T-helper 2 cell treated with Interferon-gamma antibody and Interleukin-4, amounts not matched to agents 100 ng/mL and 5 ng/mL, for 36 hours (primary cell): ENCODE measurements at regions not wholly inside any gene's neighbourhood (a gene's known extent, or its start where the extent isn't known, plus 50 kb on each side); places are given as distances from the start of the nearest gene placed in this dataset.

Experiments
- intact Hi-C: fragments of 100-400 bp; cut with micrococcal nuclease; formaldehyde crosslinking; loops from one replicate; pipeline ENCODE4 v1.15.1; 2023

DNA sequence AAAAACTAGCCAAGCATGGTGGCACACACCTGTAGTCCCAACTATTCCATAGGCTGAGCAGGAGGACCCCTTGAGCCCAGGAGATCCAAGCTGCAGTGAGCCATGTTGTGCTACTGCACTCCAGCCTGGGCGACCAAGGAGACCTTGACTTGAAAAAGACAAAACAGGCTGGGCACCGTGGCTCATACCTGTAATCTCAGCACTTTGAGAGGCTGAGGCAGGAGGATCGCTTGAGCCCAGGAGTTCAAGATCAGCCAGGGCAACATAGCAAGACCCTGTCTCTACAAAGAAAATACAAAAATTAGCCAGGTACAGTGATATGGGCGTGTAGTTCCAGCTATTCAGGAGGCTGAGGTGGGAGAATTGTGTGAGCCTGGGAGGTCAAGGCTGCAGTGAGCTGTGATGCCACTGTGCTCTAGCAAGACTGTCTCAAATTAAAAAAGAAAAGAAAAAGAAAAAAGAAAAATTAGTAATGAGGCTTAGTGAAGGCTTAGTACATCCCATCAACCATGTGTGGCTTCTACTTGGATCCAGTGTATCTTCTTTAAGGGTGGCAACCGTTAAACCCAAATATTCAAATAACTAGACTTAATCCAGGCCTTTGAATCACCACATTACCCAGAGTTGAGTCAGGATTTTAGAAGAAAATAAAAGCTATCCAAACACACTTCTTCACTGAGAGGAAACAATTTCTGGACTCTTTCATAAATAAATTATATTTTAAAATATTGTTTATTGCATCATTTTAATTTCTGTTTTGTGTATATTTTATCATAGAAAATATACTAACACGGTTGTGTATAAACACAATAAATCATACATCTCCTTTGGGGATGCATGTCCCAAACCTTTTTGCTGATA, 74.3 kb upstream of the RAB4A start:
- intact Hi-C loops = no loop called here

DNA sequence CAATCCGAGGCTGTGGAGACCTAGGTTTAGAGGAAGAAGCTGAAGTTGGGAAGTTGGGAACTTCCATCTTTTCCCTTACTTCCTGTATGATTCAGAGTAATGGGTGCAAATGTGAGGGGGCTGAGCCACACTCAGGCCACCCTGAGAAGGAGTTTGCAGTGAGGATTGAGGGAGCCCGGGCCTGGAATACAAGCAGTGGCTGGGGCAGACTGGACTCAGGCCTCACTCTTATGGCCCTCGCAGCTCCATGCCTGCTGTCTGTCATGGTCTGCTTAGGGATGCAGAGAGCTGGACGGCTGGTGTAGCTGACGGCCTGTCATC, 73.7 kb upstream of the RAB4A start:
- intact Hi-C loops = no loop called here

DNA sequence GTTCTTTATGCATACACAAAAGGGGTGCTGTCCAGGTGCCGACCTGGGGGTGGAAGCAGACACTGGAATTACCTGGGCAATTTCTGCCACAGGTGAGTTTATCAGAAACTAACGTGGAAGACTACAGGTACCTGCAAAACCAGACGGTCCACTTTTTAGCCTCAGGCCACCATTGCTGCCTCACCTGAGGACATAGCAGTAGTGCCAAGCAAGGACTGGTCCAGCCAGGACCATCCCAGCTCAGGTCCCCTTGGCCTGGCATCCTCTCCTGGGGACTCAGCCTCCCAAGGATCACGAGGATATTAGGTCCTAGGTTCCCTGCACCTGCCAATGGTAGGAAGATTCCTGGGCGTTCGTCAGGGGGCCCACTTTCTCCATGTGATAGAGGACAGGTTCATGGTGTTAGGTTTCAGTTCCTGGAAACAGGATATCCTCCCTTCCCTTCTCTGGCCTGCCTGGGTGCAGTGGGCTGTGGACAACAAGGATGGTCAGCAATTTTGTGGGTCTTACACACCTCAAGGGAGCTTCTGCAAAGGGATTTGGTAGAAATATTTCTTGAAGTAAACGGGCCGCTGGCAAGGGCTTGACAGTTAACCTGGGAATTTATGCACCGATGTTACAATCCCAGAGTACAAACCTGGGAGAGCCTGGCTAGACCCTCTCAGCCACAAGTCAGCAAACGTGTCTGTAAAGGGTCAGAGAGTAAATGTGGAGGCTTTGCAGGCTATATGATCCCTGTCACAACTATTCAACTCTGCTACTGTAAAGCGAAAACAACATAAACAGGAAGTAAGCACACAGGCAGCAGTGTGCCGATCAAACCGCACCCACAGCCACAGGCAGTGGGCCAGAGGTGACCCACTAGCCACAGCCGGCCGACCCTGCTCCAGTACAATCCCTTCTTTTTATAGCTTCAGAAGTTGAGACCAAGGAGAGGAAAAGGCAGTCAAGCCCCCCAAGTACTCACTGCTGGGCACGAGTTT, 71.4 kb upstream of the RAB4A start:
- intact Hi-C loops = no loop called here

- intact Hi-C loops = no loop called here
Measured at GRCh38 chr1:229203030-229203751, 67.7 kb upstream of the RAB4A start.

GRCh38 chr1:229203991-229204632, 66.8 kb upstream of the RAB4A start:
- intact Hi-C loops = no loop called here

- intact Hi-C loops = no loop called here
Measured at GRCh38 chr1:229204921-229205777, 65.8 kb upstream of the RAB4A start.

DNA sequence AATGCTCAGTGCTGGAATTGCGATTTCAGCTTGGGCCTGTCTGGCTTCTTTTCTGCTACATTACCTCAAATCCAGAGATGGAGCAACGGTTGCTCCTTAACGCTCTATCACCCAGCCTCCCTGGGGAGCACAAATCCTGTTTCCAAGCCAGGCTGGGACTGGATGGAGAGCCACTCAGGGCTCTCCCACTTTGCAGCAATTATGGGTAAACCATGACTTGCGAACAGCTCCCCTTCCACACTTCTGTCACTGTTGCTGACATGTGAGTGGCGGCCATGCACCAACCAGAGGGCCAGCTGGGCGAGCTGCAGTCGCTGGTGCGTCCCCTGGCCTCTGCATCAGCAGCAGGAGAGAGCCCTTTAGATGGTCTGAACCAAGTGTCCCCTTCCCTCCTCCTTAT, 65.1 kb upstream of the RAB4A start:
- intact Hi-C loops = no loop called here

GRCh38 chr1:229207916-229208315, 63.0 kb upstream of the RAB4A start:
- intact Hi-C loops = no loop called here

DNA sequence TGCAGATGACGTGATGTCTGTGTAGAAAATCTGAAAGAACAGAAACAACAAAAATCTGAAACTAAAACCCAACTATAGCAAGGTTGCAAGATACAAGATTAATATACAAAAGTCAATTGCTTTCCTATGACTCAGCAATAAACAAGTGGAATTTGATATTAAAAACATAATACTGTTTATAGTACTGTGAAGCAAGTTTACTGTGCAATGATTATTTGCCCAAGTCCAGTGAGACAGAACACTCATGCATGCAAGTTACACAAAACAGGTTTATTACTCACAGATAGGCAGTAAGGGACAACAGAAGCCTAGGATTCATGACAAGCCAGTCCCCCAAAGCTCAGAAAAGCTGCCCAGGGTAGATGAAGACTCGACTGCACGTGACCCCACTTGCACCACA, 62.4 kb upstream of the RAB4A start:
- intact Hi-C loops = no loop called here

- intact Hi-C loops = no loop called here
Measured at GRCh38 chr1:229209386-229209785, 61.5 kb upstream of the RAB4A start.

GRCh38 chr1:229209816-229210215, 61.1 kb upstream of the RAB4A start:
- intact Hi-C loops = no loop called here

GRCh38 chr1:229210844-229211243, 60.1 kb upstream of the RAB4A start:
- intact Hi-C loops = no loop called here

GRCh38 chr1:229213797-229214196, 57.1 kb upstream of the RAB4A start:
- intact Hi-C loops = no loop called here

GRCh38 chr1:229217716-229218115, 53.2 kb upstream of the RAB4A start:
- intact Hi-C loops = no loop called here

- intact Hi-C loops = no loop called here
Measured at GRCh38 chr1:229218612-229219025, 52.3 kb upstream of the RAB4A start.

GRCh38 chr1:229220163-229220846, 50.6 kb upstream of the RAB4A start:
- intact Hi-C loops = loop anchor here (10.0 kb wide), 1 partner anchor 526 kb away; no protein-coding TSS in a partner anchor

DNA sequence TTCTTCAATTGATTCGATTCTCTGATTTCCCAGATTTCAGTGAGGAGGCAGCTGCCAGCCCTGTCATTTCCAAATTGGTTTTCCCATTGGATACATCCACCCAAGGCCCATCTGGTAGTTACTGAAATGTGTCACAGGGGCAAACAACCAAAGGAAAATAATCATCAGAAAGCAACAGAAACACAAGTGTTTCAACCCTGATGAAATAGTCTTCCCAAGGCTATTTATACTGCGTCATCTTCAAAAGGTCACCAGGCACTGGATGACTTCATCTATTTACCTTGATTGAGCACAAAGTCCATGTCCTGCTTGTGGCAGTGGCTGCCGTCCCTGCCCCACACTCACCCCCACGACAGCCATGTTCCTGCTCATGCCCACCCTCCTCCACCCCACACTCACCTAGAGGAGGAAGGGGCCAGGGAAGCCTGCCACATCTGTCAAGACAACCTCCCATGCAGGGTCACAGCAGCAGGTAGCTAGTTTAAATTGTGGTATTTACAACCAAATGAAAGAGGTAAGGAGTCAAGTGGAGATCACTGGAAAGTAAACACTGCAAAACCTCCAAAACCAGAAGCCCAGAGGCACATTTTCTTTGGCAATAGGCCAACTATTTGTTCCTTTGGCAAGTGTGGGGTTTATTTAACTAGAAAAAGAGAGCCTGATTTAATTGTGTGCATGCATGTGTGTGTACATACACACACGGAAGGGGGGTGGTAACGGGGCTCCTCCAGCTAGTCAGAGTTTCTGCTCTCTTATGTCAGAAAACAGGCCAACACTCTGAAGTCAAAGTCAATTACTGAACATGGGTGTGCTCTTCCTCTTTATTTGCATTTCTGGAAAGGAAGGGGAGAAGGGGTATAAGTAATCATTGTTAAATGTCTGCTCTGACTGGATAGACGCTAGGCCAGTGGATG, 49.5 kb upstream of the RAB4A start:
- intact Hi-C loops = loop anchor here (10.0 kb wide), 1 partner anchor 527 kb away; no protein-coding TSS in a partner anchor
